Transverse colon (tissue), 4 donors: ENCODE measurements at regions not wholly inside any gene's neighbourhood (a gene's known extent, or its start where the extent isn't known, plus 50 kb on each side); places are given as distances from the start of the nearest gene placed in this dataset.

Experiments
- DNase-seq: peaks from one replicate; pipeline ENCODE4 v3.0.0-alpha.2; 2019
- H3K27ac ChIP-seq, 4 donors: fragments of 200-600 bp; sonication (generic); 2 replicates each; pipeline ENCODE4 v1.5.1; 2016 to 2018; ENCODE audit warnings: inconsistent platforms in 4 of 4
- H3K27me3 ChIP-seq: fragments of 200-600 bp; sonication (generic); 2 replicates; pipeline ENCODE4 v1.5.1; 2017; ENCODE audit warnings: inconsistent platforms
- H3K36me3 ChIP-seq, 4 donors: fragments of 200-600 bp; sonication (generic); 2 replicates each; pipeline ENCODE4 v1.5.1; 2017 to 2019; ENCODE audit warnings: inconsistent platforms in 4 of 4
- H3K4me1 ChIP-seq, 4 donors: fragments of 200-600 bp; sonication (generic); 2 replicates each; pipeline ENCODE4 v1.5.1; 2017 to 2020; ENCODE audit warnings: inconsistent platforms in 4 of 4
- H3K4me3 ChIP-seq, 4 donors: fragments of 200-600 bp; sonication (generic); 1 replicate in 1 of 4; 2 replicates in 3 of 4; pipeline versions ENCODE4 v1.5.1 to v1.6.1; 2017 to 2019; ENCODE audit warnings: inconsistent platforms in 4 of 4
- H3K9me3 ChIP-seq, 2 donors: fragments of 200-600 bp; sonication (generic); 2 replicates each; pipeline ENCODE4 v1.5.1; 2017 to 2019; ENCODE audit warnings: inconsistent platforms in 2 of 2
- CTCF ChIP-seq, 5 experiments: fragments of 200-600 bp in 3 of 5; fragments of 450-650 bp in 2 of 5; sonication (generic) in 3 of 5; IDR thresholded peaks; 1 replicate in 2 of 5; 2 replicates in 3 of 5; pipeline ENCODE4 v1.5.1; 2016 to 2017; ENCODE audit warnings: antibody characterized with exemption in 5 of 5, inconsistent platforms in 3 of 5, mild to moderate bottlenecking in 2 of 5, moderate library complexity in 1 of 5
- EP300 ChIP-seq: sonication (generic); formaldehyde crosslinking; IDR thresholded peaks from one replicate; pipeline ENCODE4 v1.6.1; 2017; ENCODE audit warnings: antibody characterized with exemption, low read depth
- POLR2A ChIP-seq: fragments of 450-650 bp; IDR thresholded peaks from one replicate; pipeline ENCODE4 v1.6.1; 2016; ENCODE audit warnings: antibody characterized with exemption, mild to moderate bottlenecking, moderate library complexity
- POLR2AphosphoS5 ChIP-seq, 3 donors: sonication (generic); formaldehyde crosslinking; IDR thresholded peaks; one replicate each; pipeline ENCODE4 v1.6.1; 2016; ENCODE audit warnings: antibody characterized with exemption in 3 of 3
- WGBS, 2 donors: methylation state at CpG; one replicate each; pipeline ENCODE4 v1.1.5; 2018; ENCODE audit warnings: low coverage in 1 of 2; 5-methylcytosine and 5-hydroxymethylcytosine counted together
- in situ Hi-C, 4 donors: fragments of 200-750 bp; cut with MboI; loops; one replicate each; pipeline versions ENCODE4 v1.15.0 to v1.15.1; 2017; ENCODE audit warnings: low sequenced_read_pairs in 3 of 4, low pct_ligation_motif_present in 1 of 4, low pct_unique_long_range_greater_than_20kb in 1 of 4
- intact Hi-C: fragments of 100-400 bp; cut with DNase I; formaldehyde crosslinking; loops from one replicate; pipeline ENCODE4 v1.15.1; 2023; ENCODE audit warnings: low total_unique reads

GRCh38 chr14:98792171-98792570, 479.8 kb downstream of the BCL11B start:
- no peak overlapping the region for H3K4me3 ChIP-seq
- no peaks in the 10 kb centered on the region for H3K4me1 ChIP-seq
- no peak for DNase-seq
- no peaks in the 10 kb centered on the region for H3K36me3 ChIP-seq
- no peak overlapping the region for H3K27ac ChIP-seq
- in situ Hi-C loops (no loop called here), intact Hi-C loops (no loop called here)
- WGBS, 2 donors: 94 to 100% methylated on average over 1 of the region's 1 CpG
- H3K9me3 ChIP-seq: peaks cover 3% of the 10 kb centered on the region in 2 donors
- TF ChIP-seq EP300 (no peak), CTCF (IDR thresholded peaks at IDR 0.05) (no peak), POLR2AphosphoS5 (IDR thresholded peaks at IDR 0.05) (no peak), POLR2A (no peak)
- H3K27me3 ChIP-seq: no peaks in the 10 kb centered on the region

- intact Hi-C loops: no loop called here
- no peak for DNase-seq
- WGBS, 2 donors: 11 to 29% methylated on average over 3 to 4 of the region's 4 CpGs
- Histone ChIP-seq H3K4me1 (no peaks in the 10 kb centered on the region), H3K4me3 (no peak overlapping the region), H3K27ac (no peak overlapping the region), H3K27me3 (no peaks in the 10 kb centered on the region), H3K36me3 (no peaks in the 10 kb centered on the region), H3K9me3 (peaks cover 3% of the 10 kb centered on the region in 2 donors)
- in situ Hi-C loops: no loop called here
- no peak for TF ChIP-seq POLR2AphosphoS5 (IDR thresholded peaks at IDR 0.05)
- TF ChIP-seq EP300: no peak
- no peak for TF ChIP-seq CTCF (IDR thresholded peaks at IDR 0.05)
- TF ChIP-seq POLR2A: no peak
Measured at GRCh38 chr14:98798099-98798498, 473.9 kb downstream of the BCL11B start.

- no peaks in the 10 kb centered on the region for H3K36me3 ChIP-seq
- H3K4me1 ChIP-seq: no peaks in the 10 kb centered on the region
- no peak overlapping the region for H3K27ac ChIP-seq
- intact Hi-C loops: no loop called here
- in situ Hi-C loops: no loop called here
- 65 to 88% methylated on average over 2 to 4 of the region's 4 CpGs for WGBS, 2 donors
- no peaks in the 10 kb centered on the region for H3K9me3 ChIP-seq
- no peaks in the 10 kb centered on the region for H3K27me3 ChIP-seq
- no peak overlapping the region for H3K4me3 ChIP-seq
- no peak for TF ChIP-seq CTCF (IDR thresholded peaks at IDR 0.05)
- no peak for TF ChIP-seq POLR2AphosphoS5 (IDR thresholded peaks at IDR 0.05)
- TF ChIP-seq POLR2A: no peak
- no peak for TF ChIP-seq EP300
- no peak for DNase-seq
Measured at GRCh38 chr14:98799891-98800290, 472.1 kb downstream of the BCL11B start.

GRCh38 chr14:98802044-98802443, 470.0 kb downstream of the BCL11B start:
- intact Hi-C loops (no loop called here), in situ Hi-C loops (no loop called here)
- DNase-seq: no peak
- Histone ChIP-seq H3K9me3 (no peaks in the 10 kb centered on the region), H3K4me3 (no peak overlapping the region), H3K4me1 (no peaks in the 10 kb centered on the region), H3K36me3 (no peaks in the 10 kb centered on the region), H3K27ac (no peak overlapping the region), H3K27me3 (no peaks in the 10 kb centered on the region)
- WGBS, 2 donors: 81% methylated on average over 9 of the region's 9 CpGs; no CpG with 5 or more reads in 1 of the 2 donors
- no peak for TF ChIP-seq POLR2AphosphoS5 (IDR thresholded peaks at IDR 0.05)
- TF ChIP-seq POLR2A: no peak
- no peak for TF ChIP-seq EP300
- TF ChIP-seq CTCF (IDR thresholded peaks at IDR 0.05): no peak
